SHP77 treated with DMSO at 0.1 percent for 48 hours (cell line): ENCODE measurements at regions not wholly inside any gene's neighbourhood (a gene's known extent, or its start where the extent isn't known, plus 50 kb on each side); places are given as distances from the start of the nearest gene placed in this dataset.

Experiments
- DNase-seq: peaks from one replicate; lab custom pipeline; 2025; lab: John Stamatoyannopoulos, UW

DNA sequence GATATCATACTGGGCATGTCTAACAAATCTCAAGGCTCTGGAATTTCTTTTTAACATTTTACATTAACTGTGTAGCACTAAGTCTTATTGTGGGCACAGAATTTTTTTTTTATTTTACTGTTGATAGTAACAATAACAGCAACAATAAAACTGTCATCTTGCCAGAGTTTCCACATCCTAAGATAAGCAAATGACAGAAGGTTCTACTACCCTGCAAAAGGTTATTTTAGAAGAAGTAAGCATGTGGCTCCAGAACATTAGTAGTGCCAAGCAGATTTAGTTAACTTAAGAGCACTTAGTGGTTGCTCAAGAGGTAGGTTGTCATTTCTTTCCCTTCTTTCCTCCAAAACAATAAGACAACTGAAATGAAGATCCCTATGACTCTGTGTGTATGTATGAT lies 743.0 kb upstream of the CBLB start:
- no peak for DNase-seq

DNA sequence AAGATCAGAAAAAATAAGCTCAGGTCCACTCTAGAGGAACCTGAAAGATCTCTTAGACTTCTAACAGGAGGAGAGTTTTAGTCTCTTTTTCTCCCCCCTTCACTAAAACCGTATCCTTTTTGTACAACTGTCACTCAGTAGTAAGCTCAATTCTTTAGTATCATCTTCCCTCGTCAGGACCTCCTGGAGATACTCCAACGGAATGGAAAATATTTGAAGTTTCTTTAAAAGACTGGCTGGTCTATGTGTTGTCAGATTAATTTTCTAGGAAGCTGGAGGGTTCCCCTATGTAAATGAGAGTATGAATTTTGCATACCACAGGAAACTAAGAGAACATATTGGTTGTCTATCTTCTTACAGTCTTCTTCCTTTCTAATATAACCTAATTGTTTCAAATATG lies 747.7 kb upstream of the CBLB start:
- no peak for DNase-seq

DNA sequence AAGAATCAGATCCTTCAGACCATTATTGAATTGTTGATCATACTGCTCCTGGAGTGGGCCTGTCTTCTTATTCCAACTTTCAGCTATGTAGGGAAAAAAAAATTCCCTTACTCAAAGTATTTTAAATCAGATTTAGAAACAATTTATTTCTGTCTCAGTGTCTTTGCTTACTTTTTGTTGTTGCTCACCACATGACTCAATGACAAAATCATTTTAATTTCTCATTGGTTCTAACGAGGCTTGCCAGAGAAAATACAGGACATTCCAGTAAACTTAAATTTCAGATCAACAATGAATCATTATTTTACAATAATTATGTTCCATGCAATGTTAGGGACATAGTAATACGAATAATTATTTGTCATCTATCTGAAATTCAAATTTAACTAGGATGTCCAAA lies 748.5 kb upstream of the CBLB start:
- no peak for DNase-seq

DNA sequence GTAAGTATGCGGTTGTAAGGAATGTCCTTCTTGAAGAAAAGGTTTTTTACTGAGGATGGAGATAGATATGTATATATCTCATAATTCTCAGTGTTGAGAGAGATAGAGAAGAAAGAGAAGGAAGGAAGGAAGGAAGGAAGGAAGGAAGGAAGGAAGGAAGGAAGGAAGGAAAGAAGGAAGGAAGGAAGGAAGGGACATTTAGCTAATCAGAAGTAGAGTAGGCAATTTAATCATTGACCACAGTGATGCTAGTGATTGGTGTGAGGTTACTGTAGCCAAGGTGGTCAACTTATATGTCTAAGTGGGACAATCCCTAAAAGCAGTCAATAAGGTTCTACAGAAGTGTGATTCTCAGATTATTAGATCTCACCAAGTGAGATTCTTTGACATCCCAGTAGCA lies 751.8 kb upstream of the CBLB start:
- DNase-seq: no peak

DNA sequence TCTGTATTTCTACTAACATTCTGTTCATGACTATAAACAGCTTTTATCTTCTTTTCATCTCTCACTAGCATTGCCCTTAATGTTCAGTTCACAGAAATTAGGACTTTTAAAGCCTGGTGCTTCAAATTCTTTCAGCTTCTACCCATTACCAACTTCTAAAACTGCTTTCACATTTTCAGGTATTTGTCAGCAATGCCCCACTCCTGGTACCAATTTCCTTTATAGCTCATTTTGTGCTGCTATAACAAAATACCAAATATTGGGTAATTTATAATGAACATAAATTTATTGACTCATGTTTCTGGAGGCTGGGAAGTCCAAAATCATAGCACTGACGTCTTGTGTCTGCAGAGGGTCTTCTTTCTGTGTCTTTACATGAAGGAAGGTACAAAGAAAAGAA lies 753.1 kb upstream of the CCDC54 start:
- no peak for DNase-seq

DNA sequence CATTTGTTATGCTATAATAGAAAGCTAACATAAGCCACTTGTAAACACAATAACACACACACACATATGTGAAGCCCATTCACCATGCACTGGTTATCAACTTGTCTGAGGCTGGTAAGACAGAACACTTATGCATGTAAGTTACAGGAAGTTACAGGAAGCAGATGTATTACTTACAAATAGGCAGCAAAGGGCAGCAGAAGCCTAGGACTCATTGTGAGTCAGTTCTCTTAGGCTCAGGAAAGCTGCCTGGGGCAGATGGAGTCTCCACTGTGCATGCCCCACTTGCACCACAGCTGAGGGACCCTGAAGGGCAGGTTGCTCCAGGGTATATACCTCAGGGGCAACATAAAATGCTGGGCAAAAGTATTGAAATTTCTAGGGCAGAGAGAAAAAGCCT lies 748.8 kb upstream of the CCDC54 start:
- no peak for DNase-seq

DNA sequence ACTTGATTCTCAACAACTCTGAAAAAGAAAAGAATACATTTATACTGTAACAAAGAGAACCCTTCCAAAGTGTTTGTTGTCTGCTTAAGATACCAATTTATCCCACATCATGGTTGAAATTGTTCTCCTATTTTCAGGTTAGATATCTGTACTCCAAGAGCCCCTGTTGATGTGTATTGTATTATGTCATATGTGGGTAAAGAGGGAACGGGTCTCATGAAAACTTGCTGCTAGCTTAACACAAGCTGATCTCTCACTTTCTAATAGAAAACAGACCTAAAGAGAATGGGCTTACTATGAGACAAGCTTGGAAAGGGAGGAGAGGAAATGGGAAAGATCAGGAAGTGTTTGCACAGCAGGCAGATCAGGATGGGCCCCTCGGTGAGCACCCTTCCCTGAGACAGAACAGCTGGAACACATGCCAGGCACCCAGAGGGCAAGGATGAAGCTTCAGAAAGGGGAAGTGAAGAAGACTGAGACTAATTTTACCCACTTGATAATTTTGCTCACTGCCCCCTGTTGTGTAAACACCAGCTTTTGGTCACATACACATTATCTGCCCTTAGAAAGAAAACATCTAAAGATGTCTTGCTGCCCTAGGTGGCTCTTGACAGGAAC lies 747.9 kb upstream of the CCDC54 start:
- no peak for DNase-seq

DNA sequence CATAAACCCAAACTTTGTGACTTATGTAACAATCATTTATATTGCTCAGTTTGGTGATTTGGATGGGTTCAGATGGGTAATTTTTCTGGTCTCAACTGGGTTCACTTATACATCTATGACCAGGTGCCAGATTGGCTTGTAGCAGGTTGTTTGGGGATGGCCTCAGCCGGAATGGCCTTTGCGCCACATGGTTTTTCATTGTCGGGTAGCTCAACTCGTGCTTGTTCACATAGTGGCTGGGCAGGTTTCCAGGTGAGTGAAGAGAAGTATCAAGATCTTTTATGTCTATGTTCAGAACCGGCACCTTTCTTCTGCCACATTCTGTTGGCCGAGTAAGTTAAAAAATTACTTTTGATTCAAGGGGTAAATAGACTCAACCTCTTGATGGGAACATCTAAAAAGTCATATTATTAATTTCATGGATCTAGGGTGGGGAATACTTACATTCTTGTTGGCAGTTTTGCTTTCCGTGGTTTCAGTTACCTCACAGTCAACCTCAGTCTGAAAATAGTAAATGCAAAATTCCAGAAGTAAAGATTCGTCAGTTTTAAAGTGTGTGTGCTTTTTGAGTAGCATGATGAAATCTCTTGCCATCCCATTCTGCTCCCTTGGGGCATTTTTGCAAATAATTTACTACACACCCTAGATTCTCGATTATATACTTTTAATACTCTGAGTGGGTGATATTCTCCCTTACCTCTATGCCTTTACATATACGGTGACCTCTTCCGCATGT lies 745.7 kb upstream of the CCDC54 start:
- no peak for DNase-seq

DNA sequence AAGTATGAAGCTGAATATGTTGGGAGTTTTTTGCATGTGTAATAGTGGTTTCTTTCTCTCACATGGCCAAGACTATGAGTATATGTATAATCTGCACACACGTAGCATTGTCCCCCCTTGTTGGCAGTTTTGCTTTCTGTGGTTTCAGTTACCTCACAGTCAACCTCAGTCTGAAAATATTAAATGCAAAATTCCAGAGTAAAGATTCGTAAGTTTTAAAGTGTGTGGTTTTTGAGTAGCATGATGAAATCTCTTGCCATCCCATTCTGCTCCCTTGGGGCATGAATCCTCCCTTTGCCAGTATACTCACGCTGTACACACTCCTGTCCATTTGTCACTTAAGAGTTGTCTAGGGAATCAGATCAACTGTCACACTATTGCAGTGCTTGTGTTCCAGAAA lies 742.0 kb upstream of the CCDC54 start:
- no peak for DNase-seq

DNA sequence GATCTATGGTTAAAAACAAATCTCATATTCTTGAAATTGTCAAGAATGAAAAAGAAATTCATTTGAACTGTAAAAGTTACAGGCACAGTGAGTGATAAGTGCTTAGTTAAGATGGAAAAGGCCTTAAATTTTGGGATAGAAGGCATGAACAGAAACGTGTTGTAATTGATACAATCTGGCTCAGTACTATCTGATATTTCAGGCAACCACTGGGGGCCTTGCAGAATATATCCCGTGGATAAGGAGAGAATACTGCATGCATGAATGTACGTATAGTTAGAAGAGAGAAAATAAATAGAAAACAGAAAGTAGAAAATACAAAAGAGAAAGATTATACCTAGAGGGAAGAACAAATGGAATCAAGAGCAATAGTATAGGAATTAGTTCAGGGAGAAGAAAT lies 741.4 kb upstream of the CCDC54 start:
- no peak for DNase-seq

DNA sequence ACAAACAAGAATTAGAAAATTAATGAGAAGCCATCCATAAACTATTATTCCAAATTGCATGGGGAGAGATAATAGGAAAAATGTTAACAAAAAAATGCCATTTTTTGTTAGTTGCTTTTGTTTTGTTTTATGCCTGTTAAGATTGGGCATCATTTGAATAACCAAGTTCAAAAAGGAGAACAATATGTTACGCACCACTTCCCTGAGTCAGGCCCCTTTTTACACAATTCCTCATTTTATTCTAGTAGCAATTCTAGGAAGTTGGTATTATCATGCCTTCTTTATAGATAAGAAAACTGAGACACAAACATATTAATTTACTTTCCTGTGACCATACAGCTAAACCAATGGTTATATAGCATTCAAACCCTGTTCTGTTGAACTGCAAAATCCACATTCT lies 736.9 kb upstream of the CCDC54 start:
- no peak for DNase-seq

DNA sequence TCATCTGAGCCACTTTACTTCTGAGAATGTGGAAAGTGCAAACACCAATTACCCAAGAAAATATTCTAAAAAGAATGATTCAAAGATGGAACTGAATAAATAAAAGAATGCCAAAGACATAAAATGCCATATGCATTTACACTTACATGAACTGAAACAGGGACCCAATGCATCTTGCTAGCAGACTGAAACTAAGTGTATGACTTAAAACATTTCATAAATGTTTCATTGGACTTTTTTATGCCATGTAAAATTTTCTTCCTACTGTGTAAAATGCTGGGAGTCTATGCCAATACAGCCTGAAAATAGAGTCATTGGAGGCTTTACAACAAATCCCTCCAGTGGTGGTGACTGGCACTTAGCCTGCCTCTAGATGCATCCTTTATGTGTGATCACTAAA lies 735.1 kb upstream of the CCDC54 start:
- no peak for DNase-seq

DNA sequence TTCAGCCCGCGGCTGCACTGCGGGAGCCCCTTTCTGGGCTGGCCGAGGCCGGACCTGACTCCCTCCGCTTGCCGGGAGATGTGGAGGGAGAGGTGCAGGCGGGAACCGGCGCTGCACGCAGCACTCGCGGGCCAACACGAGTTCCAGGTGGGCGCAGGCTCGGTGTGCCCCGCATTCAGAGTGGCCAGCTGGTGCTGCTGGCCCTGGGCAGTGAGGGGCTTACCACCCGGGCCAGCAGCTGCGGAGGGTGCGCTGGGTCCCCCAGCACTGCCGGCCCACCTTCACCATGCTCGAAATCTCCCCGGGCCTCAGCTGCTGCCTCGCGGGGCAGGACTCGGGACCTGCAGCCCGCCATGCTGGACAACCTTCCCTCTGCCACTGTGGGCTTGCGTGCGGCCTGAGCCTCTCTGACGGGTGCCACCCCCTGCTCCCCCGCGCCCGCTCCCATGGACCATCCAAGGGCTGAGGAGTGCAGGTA lies 733.5 kb upstream of the CCDC54 start:
- no peak for DNase-seq

DNA sequence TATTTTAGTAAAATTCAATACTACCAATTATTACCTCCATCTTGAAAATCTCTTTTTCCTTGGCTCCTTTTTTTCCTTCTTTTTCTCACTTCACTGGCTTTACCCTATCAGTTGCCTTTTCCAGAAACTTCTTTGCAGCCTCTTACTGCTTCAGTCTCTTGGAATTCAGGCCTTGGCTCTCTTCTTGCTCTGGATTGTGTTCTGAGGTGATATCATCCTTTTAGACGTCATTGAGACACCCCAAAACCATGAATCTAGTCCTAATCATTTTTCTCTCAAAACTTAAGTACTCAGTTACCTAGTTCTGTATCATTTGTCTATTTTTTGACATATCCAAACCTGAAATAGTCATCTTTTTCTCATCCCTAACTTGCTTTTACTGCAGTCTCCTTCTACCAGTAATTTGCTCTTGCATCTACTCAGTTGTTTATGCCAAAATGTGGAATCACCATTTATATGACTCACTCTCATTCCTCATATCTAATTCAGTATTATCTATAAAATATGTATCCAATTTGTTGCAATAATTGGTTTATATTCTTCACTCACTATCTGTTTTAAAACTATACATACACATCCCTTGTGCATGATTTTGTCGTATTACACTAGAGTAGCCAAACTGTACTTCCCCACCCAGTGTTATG lies 703.2 kb upstream of the CCDC54 start:
- DNase-seq: no peak

DNA sequence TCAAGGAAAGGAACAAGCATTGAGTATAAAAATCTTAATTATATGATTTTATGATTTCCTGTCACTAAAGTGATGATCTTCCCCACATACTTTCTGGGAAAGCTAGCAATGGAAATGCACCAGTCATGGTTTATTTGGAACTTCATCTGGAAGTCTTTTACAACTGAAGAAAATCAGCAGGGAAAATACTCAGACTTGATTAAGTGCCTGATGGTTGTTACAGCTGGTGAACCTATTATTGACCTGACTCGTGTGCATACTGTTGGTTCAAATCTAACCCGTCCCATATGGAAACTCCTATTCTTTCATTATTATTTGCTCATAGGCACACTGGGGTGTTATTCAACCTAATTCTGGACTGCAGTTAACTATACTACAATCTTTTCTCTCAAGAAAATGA lies 701.8 kb upstream of the CCDC54 start:
- no peak for DNase-seq

DNA sequence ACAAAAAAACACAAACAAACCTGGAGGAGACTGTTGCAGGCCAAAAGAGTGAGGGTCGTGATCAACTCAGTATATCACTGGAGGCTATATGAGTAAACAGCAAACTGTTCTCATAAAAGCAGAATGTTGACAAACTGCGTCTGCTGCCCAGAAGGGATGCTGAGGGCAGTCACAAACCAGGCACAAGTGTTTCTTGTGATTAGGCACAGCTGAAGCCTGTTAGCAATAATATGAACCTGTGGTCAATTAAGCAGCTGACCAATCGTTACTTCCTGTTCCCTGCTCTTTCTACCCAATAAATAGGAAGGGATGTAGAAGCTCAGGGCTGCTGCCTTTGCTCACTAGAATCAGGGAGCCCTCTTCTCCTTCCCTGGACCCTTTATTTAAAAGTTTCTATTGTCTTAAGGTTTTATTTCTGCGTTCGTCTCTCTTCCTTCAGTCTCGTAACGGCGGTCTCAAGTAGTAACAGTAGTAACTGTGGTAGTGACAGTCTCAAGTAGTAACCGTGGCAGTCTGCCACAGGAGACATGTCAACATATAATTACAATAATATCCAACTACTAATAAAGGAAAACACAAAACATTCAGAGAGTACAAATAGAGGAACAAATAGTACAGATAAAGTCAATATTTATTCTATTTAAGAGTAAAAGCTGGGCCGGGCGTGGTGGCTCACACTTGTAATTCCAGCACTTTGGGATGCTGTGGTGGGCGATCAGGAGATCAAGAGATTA lies 698.4 kb upstream of the CCDC54 start:
- no peak for DNase-seq

DNA sequence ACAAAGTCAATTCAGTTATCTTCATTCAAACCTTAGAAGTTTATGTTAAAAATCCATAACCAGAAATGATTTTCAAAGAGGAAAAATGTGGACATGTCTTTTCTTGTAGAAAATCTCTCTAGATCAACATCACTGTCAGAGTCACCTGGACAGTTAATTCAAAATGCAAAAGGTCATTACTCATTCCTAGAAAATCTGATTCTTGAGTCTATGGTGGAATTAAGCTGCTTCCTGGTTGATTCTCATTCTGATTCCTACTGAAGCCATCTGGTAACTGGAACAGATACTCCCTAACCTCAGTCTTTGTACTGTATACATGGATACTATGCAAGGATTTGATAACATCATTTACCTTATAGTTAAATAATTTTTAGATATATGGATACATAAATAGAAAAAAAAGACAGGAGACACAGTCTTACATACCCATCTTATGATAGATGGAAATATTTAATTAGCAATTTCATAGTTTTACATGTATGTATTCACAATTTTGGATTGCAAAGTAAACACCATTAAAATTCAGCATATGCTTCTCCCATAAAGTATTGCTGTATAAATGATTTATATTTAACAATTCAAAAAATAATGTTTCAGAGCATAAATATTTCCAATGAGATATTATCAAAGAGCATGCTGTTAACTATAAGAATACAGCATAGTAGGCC lies 693.2 kb upstream of the CCDC54 start:
- DNase-seq: no peak

DNA sequence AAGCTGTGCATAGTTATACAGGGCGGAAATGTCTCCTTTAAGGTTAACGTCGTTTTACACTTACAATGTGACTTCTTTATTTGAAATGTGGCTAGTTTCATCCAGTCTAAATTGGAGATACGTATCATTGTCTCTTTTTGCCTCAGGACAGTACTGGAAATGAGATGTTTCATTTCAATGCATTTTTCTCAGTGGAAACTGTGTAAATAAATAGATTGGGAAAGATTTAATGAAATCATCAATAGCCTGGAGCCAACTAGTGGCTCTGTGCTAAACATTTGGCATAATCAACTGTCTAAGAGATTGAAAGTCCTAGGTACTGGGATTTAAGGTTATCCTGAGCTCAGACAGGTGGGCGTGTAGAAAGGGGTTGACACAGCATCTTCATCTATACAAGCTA lies 691.5 kb upstream of the CCDC54 start:
- DNase-seq: no peak

DNA sequence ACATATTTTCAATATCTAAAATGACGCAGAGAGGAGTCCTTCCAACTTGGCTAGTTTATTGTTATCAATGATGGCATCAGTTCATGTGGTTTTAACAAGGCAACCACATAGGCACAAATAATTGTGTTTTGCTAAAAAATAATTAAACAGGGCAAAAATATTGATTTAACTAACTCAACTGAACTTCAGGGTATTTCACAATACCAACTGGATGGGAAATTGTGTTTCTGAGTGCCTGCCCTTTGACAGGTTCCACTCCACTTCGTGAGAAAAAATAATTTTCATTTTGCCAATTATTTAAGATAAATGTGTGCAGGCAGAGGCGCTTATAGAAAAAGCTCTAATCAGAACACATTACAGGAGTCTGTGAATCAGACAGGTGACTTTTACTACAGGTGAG lies 689.3 kb upstream of the CCDC54 start:
- no peak for DNase-seq

DNA sequence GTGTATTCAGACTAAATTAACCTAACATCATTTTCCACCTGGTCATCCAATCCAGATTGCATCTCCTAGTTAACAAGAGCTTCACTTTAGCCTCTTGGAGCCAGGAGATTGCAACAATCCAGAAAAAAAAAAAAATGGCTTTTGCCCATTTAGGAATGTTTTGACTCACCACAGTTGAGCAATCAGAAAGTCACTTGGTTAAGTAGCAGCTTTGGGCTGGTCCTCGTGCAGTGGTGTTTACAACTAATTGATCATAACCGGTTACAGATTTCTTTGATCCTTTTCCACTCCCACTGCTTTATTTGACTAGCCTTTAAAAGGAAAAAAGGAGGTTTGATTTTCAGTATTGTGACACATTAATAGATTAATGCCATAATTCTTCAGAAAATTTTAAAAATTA lies 688.8 kb upstream of the CCDC54 start:
- no peak for DNase-seq

DNA sequence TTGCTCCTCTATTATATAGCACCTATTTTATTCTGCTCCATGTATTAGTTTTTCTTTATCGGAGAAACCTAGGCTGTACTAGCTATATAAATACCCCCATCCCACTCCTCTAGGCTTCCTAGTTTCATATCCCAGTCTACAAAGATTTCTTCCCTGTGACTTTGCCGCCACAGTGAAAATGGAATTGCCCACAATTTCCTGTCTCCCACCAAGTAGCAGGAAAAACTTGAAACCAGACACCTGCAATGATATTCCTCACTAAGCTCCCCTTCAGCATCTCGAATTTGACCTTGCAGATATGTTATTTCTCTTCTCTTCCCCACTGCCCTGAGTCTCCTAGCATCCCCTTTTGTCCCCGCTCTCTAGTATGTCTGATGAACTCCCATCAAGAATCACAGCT lies 685.8 kb upstream of the CCDC54 start:
- no peak for DNase-seq

DNA sequence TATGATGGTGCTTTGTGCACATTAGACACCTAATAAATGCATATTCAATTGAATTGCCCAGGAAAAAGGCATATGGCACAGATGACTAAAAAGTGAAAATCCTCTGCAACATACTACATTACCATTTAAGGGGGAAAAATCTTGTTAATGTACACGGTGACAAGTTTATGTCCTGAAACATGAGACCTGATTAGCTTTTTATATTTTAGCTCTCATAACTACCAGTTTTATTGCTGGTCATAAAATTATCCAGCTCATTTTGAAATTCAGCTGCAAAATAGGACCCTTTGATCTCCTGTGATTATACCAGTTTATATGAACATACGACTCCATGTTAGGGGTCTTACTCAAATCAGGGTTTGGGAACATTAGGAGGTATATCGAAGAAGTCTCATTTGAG lies 684.6 kb upstream of the CCDC54 start:
- DNase-seq: no peak
